HepG2 (cell line): ENCODE measurements at regions not wholly inside any gene's neighbourhood (a gene's known extent, or its start where the extent isn't known, plus 50 kb on each side); places are given as distances from the start of the nearest gene placed in this dataset.

Source experiments
- ATAC-seq: fragments of 200-7000 bp; cut with Tn5 transposase; 3 replicates; pipeline ENCODE4 v1.9.1; 2020; ENCODE audit warnings: mild to moderate bottlenecking, moderate library complexity
- BruUV-seq: library from RNA; stranded (reverse); fragments of 400-500 nt; replicated peaks from 2 replicates; lab custom pipeline; 2021; lab: Mats Ljungman, UMichigan
- CTCF ChIA-PET: fragments of 300-600 bp; formaldehyde crosslinking; extraction: SDS; loops from one replicate; lab custom pipeline; 2021; ENCODE audit warnings: low total read pairs, inconsistent platforms, low intra/inter-chr PET ratio; lab: Yijun Ruan, JAX
- POLR2A ChIA-PET: fragments of 350-600 bp; sonication (Branson Sonifier 250); formaldehyde crosslinking; loops from one replicate; lab custom pipeline; 2020; ENCODE audit warnings: antibody characterized with exemption, inconsistent platforms; lab: Yijun Ruan, JAX
- DNase-seq: peaks from one replicate; pipeline ENCODE4 v3.0.0-alpha.2; 2015; ENCODE audit warnings: low spot score
- FAIRE-seq: peaks from 3 replicates; lab custom pipeline; 2011; peaks lifted over from hg19 to GRCh38; lab: Jason Lieb, UNC
- H2AFZ ChIP-seq: one replicate; pipeline ENCODE4 v1.6.1; 2011; ENCODE audit warnings: low read length, inconsistent platforms
- H3K27ac ChIP-seq: fragments of 300-600 bp; 3 replicates; pipeline ENCODE4 v1.8.0; 2011; ENCODE audit warnings: mixed run types, mild to moderate bottlenecking, mixed read lengths, low read length, inconsistent platforms; ENCODE audit not compliant: insufficient read depth; ENCODE audit errors: extremely low read length
- H3K27me3 ChIP-seq, 2 experiments: fragments of 200-600 bp in 1 of 2; 2 replicates in 1 of 2; 3 replicates in 1 of 2; pipeline versions ENCODE4 v1.6.0 to v1.8.0; 2011; ENCODE audit warnings: low read length in 2 of 2, mild to moderate bottlenecking in 2 of 2, moderate library complexity in 2 of 2, inconsistent platforms in 1 of 2; ENCODE audit not compliant: insufficient read depth in 2 of 2, control insufficient read depth in 1 of 2
- H3K36me3 ChIP-seq, 2 experiments: fragments of 200-600 bp in 1 of 2; replicated peaks in 1 of 2; 2 replicates in 1 of 2; 3 replicates in 1 of 2; pipeline versions ENCODE4 v1.5.1 to v1.8.0; 2011; ENCODE audit warnings: low read length in 2 of 2, inconsistent platforms in 1 of 2; ENCODE audit not compliant: insufficient read depth in 2 of 2, control insufficient read depth in 1 of 2
- H3K4me1 ChIP-seq: 2 replicates; pipeline ENCODE4 v1.5.1; 2012; ENCODE audit warnings: low read length, inconsistent platforms; ENCODE audit not compliant: insufficient read depth
- H3K4me2 ChIP-seq: 2 replicates; pipeline ENCODE4 v1.6.0; 2011; ENCODE audit warnings: low read depth, low read length, inconsistent platforms
- H3K4me3 ChIP-seq, 3 experiments: fragments of 200-600 bp in 1 of 3; sonication (generic), shearing (Covaris generic) in 1 of 3; replicated peaks in 1 of 3; 2 replicates each; pipeline ENCODE4 v1.5.1; 2011 to 2016; ENCODE audit warnings: low read length in 3 of 3, inconsistent platforms in 2 of 3, low read depth in 2 of 3, mild to moderate bottlenecking in 2 of 3, control low read depth in 1 of 3, mixed read lengths in 1 of 3; ENCODE audit not compliant: insufficient read depth in 1 of 3
- H3K79me2 ChIP-seq: one replicate; pipeline ENCODE4 v1.6.1; 2011; ENCODE audit warnings: low read length, inconsistent platforms; ENCODE audit not compliant: insufficient read depth
- H3K9ac ChIP-seq: 2 replicates; pipeline ENCODE4 v1.6.0; 2011; ENCODE audit warnings: mild to moderate bottlenecking, low read depth, low read length, inconsistent platforms; ENCODE audit not compliant: insufficient read depth
- H3K9me3 ChIP-seq: 2 replicates; pipeline ENCODE4 v1.5.1; 2012; ENCODE audit warnings: mild to moderate bottlenecking, low read length
- H4K20me1 ChIP-seq: 2 replicates; pipeline ENCODE4 v1.6.0; 2011; ENCODE audit warnings: inconsistent platforms, mild to moderate bottlenecking, low read length, moderate library complexity; ENCODE audit not compliant: insufficient read depth
- ISX ChIP-seq: sonication (generic); formaldehyde crosslinking; conservative IDR thresholded peaks from 2 replicates; pipeline ENCODE4 v1.5.0; 2020; ENCODE audit warnings: missing genetic modification reagents
- KLF12 ChIP-seq: sonication (generic); formaldehyde crosslinking; IDR thresholded peaks from 2 replicates; pipeline ENCODE4 v1.4.0; 2020; ENCODE audit warnings: missing genetic modification reagents, borderline replicate concordance
- MIXL1 ChIP-seq: IDR thresholded peaks from 2 replicates; pipeline ENCODE4 v1.6.1; 2016
- PCBP1 ChIP-seq: fragments of 200-400 bp; formaldehyde crosslinking; IDR thresholded peaks from 2 replicates; pipeline ENCODE4 v1.6.1; 2017; ENCODE audit warnings: mild to moderate bottlenecking, low read depth, low read length, borderline replicate concordance
- PHF5A ChIP-seq: IDR thresholded peaks from one replicate; pipeline ENCODE4 v1.6.1; 2018; ENCODE audit warnings: low read depth, missing genetic modification reagents; ENCODE audit not compliant: unreplicated experiment
- ZBTB33 ChIP-seq: sonication (generic); formaldehyde crosslinking; IDR thresholded peaks from 2 replicates; pipeline ENCODE4 v1.4.0; 2020; ENCODE audit warnings: missing genetic modification reagents
- ZIK1 ChIP-seq: sonication (generic); formaldehyde crosslinking; IDR thresholded peaks from 2 replicates; pipeline ENCODE4 v1.5.0; 2020; ENCODE audit warnings: mild to moderate bottlenecking, low read depth, missing genetic modification reagents, borderline replicate concordance
- ZNF329 ChIP-seq: sonication (generic); formaldehyde crosslinking; IDR thresholded peaks from 2 replicates; pipeline ENCODE4 v1.9.0; 2021; ENCODE audit warnings: low read depth, mild to moderate bottlenecking, missing genetic modification reagents
- ZNF331 ChIP-seq: sonication (generic); formaldehyde crosslinking; IDR thresholded peaks from 2 replicates; pipeline ENCODE4 v1.4.0; 2020; ENCODE audit warnings: missing genetic modification reagents
- ZNF367 ChIP-seq: sonication (generic); formaldehyde crosslinking; IDR thresholded peaks from 2 replicates; pipeline ENCODE4 v1.4.0; 2020; ENCODE audit warnings: missing genetic modification reagents, borderline replicate concordance
- ZNF431 ChIP-seq: sonication (generic); formaldehyde crosslinking; IDR thresholded peaks from 2 replicates; pipeline ENCODE4 v1.9.0; 2022; ENCODE audit warnings: missing genetic modification reagents, low read depth, mild to moderate bottlenecking, borderline replicate concordance
- ZNF460 ChIP-seq: sonication (generic); formaldehyde crosslinking; IDR thresholded peaks from 2 replicates; pipeline ENCODE4 v1.5.1; 2020; ENCODE audit warnings: missing genetic modification reagents, mild to moderate bottlenecking, borderline replicate concordance
- ZNF496 ChIP-seq: sonication (generic); formaldehyde crosslinking; IDR thresholded peaks from 2 replicates; pipeline ENCODE4 v1.8.1; 2023; ENCODE audit warnings: mild to moderate bottlenecking, moderate library complexity, missing genetic modification reagents; ENCODE audit not compliant: insufficient replicate concordance
- ZNF788 ChIP-seq: sonication (generic); formaldehyde crosslinking; IDR thresholded peaks from 2 replicates; pipeline ENCODE4 v1.5.0; 2020; ENCODE audit warnings: mild to moderate bottlenecking, missing genetic modification reagents, borderline replicate concordance
- WGBS: methylation state at CpG from one replicate; pipeline ENCODE4 v1.1.6; 2017; ENCODE audit warnings: low lambda C conversion rate; 5-methylcytosine and 5-hydroxymethylcytosine counted together
- in situ Hi-C: cut with HindIII; loops from 2 replicates; pipeline ENCODE4 v1.10.0; 2017; ENCODE audit warnings: low pct_unique_long_range_greater_than_20kb; ENCODE audit not compliant: extremely low pct_ligation_motif_present
- intact Hi-C: fragments of 100-400 bp; cut with micrococcal nuclease; formaldehyde crosslinking; loops from one replicate; pipeline ENCODE4 v1.10.0; 2022; ENCODE audit not compliant: unreplicated experiment
- TF ChIP-seq, protein P1 (sequence below): IDR thresholded peaks from 2 replicates; pipeline ENCODE4 v1.6.1; 2012; ENCODE audit warnings: inconsistent platforms
- TF ChIP-seq, protein P2 (sequence below): sonication (generic); formaldehyde crosslinking; IDR thresholded peaks from 2 replicates; pipeline ENCODE4 v1.8.0; 2022; ENCODE audit warnings: mild to moderate bottlenecking, missing genetic modification reagents, moderate library complexity
- TF ChIP-seq, protein P3 (sequence below): sonication (generic); formaldehyde crosslinking; IDR thresholded peaks from 2 replicates; pipeline ENCODE4 v1.4.0; 2020; ENCODE audit warnings: mild to moderate bottlenecking, low read depth, missing genetic modification reagents

DNA sequence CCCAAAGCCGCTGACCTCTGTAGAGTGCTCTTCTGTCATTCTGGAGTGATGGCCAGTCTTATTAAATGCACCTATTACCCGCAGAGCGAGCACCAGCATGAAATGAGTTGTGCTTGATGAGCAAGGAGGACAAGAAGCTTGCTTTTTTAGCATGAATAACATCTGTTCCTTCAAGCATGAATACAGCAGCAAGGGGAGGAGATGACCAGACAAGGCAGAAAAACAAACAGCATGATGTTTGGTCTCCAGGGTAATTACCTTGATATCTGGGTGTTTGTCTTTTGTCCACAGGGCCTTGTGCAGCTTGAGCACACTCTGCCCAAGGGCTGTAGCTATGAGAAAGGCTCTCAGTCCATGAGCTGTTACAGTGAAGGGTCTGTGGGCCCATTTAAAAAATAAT lies 324.8 kb upstream of the DDX53 start:
- in situ Hi-C loops (no loop called here), intact Hi-C loops (no loop called here)
- Histone ChIP-seq H2AFZ (no peak overlapping the region), H3K79me2 (no peaks in the 10 kb centered on the region), H3K27ac (no peak overlapping the region), H4K20me1 (no peaks in the 10 kb centered on the region), H3K9ac (no peak overlapping the region), H3K4me1 (no peaks in the 10 kb centered on the region), H3K9me3 (no peaks in the 10 kb centered on the region), H3K4me2 (no peak overlapping the region), H3K36me3 (no peaks in the 10 kb centered on the region), H3K4me3 (no peak overlapping the region), H3K27me3 (no peaks in the 10 kb centered on the region)
- ChIA-PET CTCF (no interaction called here), POLR2A (no interaction called here)
- DNase-seq: no peak
- BruUV-seq: no TSS peak
- WGBS: 0% methylated on average over 3 of the region's 3 CpGs
- FAIRE-seq: no peak
- no peak for TF ChIP-seq PCBP1
- no peak for TF ChIP-seq ZIK1
- no peak for TF ChIP-seq ZNF331 (CRISPR knock-in tag)
- no peak for TF ChIP-seq ZNF329 (CRISPR knock-in tag)
- TF ChIP-seq, protein P1, sequence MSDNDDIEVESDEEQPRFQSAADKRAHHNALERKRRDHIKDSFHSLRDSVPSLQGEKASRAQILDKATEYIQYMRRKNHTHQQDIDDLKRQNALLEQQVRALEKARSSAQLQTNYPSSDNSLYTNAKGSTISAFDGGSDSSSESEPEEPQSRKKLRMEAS: no peak
- no peak for TF ChIP-seq ZBTB33
- no peak for TF ChIP-seq ZNF431 (CRISPR knock-in tag)
- TF ChIP-seq ZNF788 (CRISPR knock-in tag): no peak
- TF ChIP-seq, protein P2, sequence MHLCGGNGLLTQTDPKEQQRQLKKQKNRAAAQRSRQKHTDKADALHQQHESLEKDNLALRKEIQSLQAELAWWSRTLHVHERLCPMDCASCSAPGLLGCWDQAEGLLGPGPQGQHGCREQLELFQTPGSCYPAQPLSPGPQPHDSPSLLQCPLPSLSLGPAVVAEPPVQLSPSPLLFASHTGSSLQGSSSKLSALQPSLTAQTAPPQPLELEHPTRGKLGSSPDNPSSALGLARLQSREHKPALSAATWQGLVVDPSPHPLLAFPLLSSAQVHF (CRISPR knock-in tag): no peak
- TF ChIP-seq ZNF460 (CRISPR knock-in tag): no peak
- TF ChIP-seq ISX (CRISPR knock-in tag): no peak
- no peak for TF ChIP-seq ZNF367
- TF ChIP-seq, protein P3, sequence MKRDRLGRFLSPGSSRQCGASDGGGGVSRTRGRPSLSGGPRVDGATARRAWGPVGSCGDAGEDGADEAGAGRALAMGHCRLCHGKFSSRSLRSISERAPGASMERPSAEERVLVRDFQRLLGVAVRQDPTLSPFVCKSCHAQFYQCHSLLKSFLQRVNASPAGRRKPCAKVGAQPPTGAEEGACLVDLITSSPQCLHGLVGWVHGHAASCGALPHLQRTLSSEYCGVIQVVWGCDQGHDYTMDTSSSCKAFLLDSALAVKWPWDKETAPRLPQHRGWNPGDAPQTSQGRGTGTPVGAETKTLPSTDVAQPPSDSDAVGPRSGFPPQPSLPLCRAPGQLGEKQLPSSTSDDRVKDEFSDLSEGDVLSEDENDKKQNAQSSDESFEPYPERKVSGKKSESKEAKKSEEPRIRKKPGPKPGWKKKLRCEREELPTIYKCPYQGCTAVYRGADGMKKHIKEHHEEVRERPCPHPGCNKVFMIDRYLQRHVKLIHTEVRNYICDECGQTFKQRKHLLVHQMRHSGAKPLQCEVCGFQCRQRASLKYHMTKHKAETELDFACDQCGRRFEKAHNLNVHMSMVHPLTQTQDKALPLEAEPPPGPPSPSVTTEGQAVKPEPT (CRISPR knock-in tag): no peak
- TF ChIP-seq KLF12 (CRISPR knock-in tag): no peak
- TF ChIP-seq PHF5A: no peak
- no peak for TF ChIP-seq ZNF496 (CRISPR knock-in tag)
- no peak for TF ChIP-seq MIXL1 (CRISPR knock-in tag)
- ATAC-seq: no peak
